Panc1 (cell line): ENCODE measurements at regions not wholly inside any gene's neighbourhood (a gene's known extent, or its start where the extent isn't known, plus 50 kb on each side); places are given as distances from the start of the nearest gene placed in this dataset.

ENCODE experiments used
- ATAC-seq: fragments of 200-7000 bp; cut with Tn5 transposase; 2 replicates; pipeline ENCODE4 v1.9.1; 2020; ENCODE audit warnings: mild to moderate bottlenecking, moderate library complexity
- BruUV-seq: library from RNA; stranded (reverse); fragments of 400-500 nt; replicated peaks from 2 replicates; lab custom pipeline; 2021; lab: Mats Ljungman, UMichigan
- CTCF ChIA-PET: fragments of 300-600 bp; sonication (Branson Sonifier 250); formaldehyde crosslinking; loops from one replicate; lab custom pipeline; 2022; ENCODE audit warnings: antibody characterized with exemption; lab: Charles Lee
- POLR2A ChIA-PET: fragments of 300-600 bp; sonication (Branson Sonifier 250); formaldehyde crosslinking; loops from one replicate; lab custom pipeline; 2022; ENCODE audit warnings: antibody characterized with exemption; lab: Charles Lee
- DNase-seq: peaks from one replicate; pipeline ENCODE4 v3.0.0-alpha.2; 2010; ENCODE audit warnings: low read depth, low spot score
- H3K27ac ChIP-seq: 2 replicates; pipeline ENCODE4 v1.5.1; 2011; ENCODE audit warnings: mild to moderate bottlenecking, low read length, inconsistent platforms
- H3K27me3 ChIP-seq: fragments of 200-500 bp; sonication (Bioruptor generic); 2 replicates; pipeline ENCODE4 v1.6.0; 2014; ENCODE audit warnings: low read length, inconsistent platforms; ENCODE audit not compliant: control insufficient read depth, insufficient read depth
- H3K36me3 ChIP-seq: fragments of 200-500 bp; sonication (Bioruptor generic); 2 replicates; pipeline ENCODE4 v1.5.1; 2014; ENCODE audit warnings: inconsistent platforms, mild to moderate bottlenecking, low read length, moderate library complexity; ENCODE audit not compliant: control insufficient read depth, insufficient read depth
- H3K4me1 ChIP-seq: 2 replicates; pipeline ENCODE4 v1.5.1; 2011; ENCODE audit warnings: inconsistent platforms, mild to moderate bottlenecking, low read length, moderate library complexity; ENCODE audit not compliant: control insufficient read depth, insufficient read depth
- H3K4me3 ChIP-seq, 2 experiments: 2 replicates each; pipeline ENCODE4 v1.5.1; 2011 to 2012; ENCODE audit warnings: low read depth in 2 of 2, low read length in 2 of 2, mild to moderate bottlenecking in 2 of 2, inconsistent platforms in 1 of 2, moderate library complexity in 1 of 2
- H3K9me3 ChIP-seq: fragments of 200-500 bp; sonication (Bioruptor generic); 2 replicates; pipeline ENCODE4 v1.5.1; 2014; ENCODE audit warnings: low read depth, mild to moderate bottlenecking, inconsistent platforms, low read length, moderate library complexity; ENCODE audit not compliant: control insufficient read depth, insufficient read depth
- CTCF ChIP-seq: fragments of 450-650 bp; IDR thresholded peaks from 2 replicates; pipeline ENCODE4 v1.5.1; 2017; ENCODE audit warnings: mild to moderate bottlenecking
- POLR2AphosphoS5 ChIP-seq: IDR thresholded peaks from 2 replicates; pipeline ENCODE4 v1.6.1; 2012; ENCODE audit warnings: mild to moderate bottlenecking, low read depth, low read length, moderate library complexity
- REST ChIP-seq, 2 experiments: IDR thresholded peaks; 2 replicates each; pipeline ENCODE4 v1.6.1; 2011 to 2012; ENCODE audit warnings: low read depth in 2 of 2, control low read depth in 1 of 2, low read length in 1 of 2, mild to moderate bottlenecking in 1 of 2, moderate library complexity in 1 of 2; ENCODE audit not compliant: insufficient read depth in 1 of 2
- SIN3A ChIP-seq: IDR thresholded peaks from 2 replicates; pipeline ENCODE4 v1.6.1; 2012; ENCODE audit warnings: low read depth, mild to moderate bottlenecking, low read length, moderate library complexity, borderline replicate concordance; ENCODE audit not compliant: insufficient read depth
- TCF7L2 ChIP-seq: IDR thresholded peaks from 2 replicates; pipeline ENCODE4 v1.6.1; 2011; ENCODE audit warnings: mild to moderate bottlenecking, low read depth, low read length, inconsistent platforms
- in situ Hi-C: cut with HindIII; loops from 2 replicates; pipeline ENCODE4 v1.10.0; 2016; ENCODE audit warnings: low sequenced_read_pairs, low pct_unique_long_range_greater_than_20kb
- intact Hi-C: fragments of 100-400 bp; cut with micrococcal nuclease; formaldehyde crosslinking; loops from one replicate; pipeline ENCODE4 v1.10.0; 2022; ENCODE audit not compliant: unreplicated experiment

- CTCF ChIA-PET: no interaction called here
Observed at GRCh38 chr12:46891306-46891705, 65.5 kb upstream of the SLC38A4 start.

GRCh38 chr12:46892034-46892705 is 66.4 kb upstream of the SLC38A4 start:
- TF ChIP-seq REST (IDR thresholded peaks at IDR 0.05; ENCODE audit: insufficient read depth in 1 of 2, low read depth in 2 of 2, low read length in 1 of 2) (no peak), CTCF (no peak), POLR2AphosphoS5 (no peak), TCF7L2 (no peak), SIN3A (no peak)
- Histone ChIP-seq H3K27ac (no peak overlapping the region), H3K27me3 (no peaks in the 10 kb centered on the region), H3K36me3 (no peaks in the 10 kb centered on the region), H3K4me1 (no peaks in the 10 kb centered on the region), H3K4me3 (no peak overlapping the region), H3K9me3 (no peaks in the 10 kb centered on the region)
- ATAC-seq (peak; percentile 63), DNase-seq (no peak)
- intact Hi-C loops: no loop called here
- CTCF ChIA-PET: no interaction called here
- BruUV-seq: no TSS peak
- POLR2A ChIA-PET: no interaction called here
- in situ Hi-C loops: no loop called here

More at GRCh38 chr12:46891306-46891705, 65.5 kb upstream of the SLC38A4 start:
- in situ Hi-C loops: no loop called here
- H3K4me1 ChIP-seq: no peaks in the 10 kb centered on the region
- intact Hi-C loops: no loop called here
- BruUV-seq: no TSS peak
- no peaks in the 10 kb centered on the region for H3K27me3 ChIP-seq
- H3K9me3 ChIP-seq: no peaks in the 10 kb centered on the region
- no peak for DNase-seq
- ATAC-seq: no peak
- H3K27ac ChIP-seq: no peak overlapping the region
- H3K4me3 ChIP-seq: no peak overlapping the region
- TF ChIP-seq CTCF: no peak
- TF ChIP-seq REST (IDR thresholded peaks at IDR 0.05; ENCODE audit: insufficient read depth in 1 of 2, low read depth in 2 of 2, low read length in 1 of 2): no peak
- TF ChIP-seq SIN3A: no peak
- no peak for TF ChIP-seq POLR2AphosphoS5
- no peak for TF ChIP-seq TCF7L2
- no peaks in the 10 kb centered on the region for H3K36me3 ChIP-seq
- POLR2A ChIA-PET: no interaction called here
